MV-4-11 (cell line): ENCODE measurements at regions not wholly inside any gene's neighbourhood (a gene's known extent, or its start where the extent isn't known, plus 50 kb on each side); places are given as distances from the start of the nearest gene placed in this dataset.
"Not testable (repeated sequence)": the region's sequence is repeated elsewhere in the genome, so short reads cannot be mapped to it uniquely, and the experiment has no call there.

Source experiments
- DNase-seq: peaks from one replicate; lab custom pipeline; 2025; lab: John Stamatoyannopoulos, UW

- DNase-seq: no peak
Observed at GRCh38 chr15:24733659-24734058, 58.1 kb downstream of the NPAP1 start.

GRCh38 chr15:24734396-24734795 lies 58.8 kb downstream of the NPAP1 start:
- no peak for DNase-seq

- no peak for DNase-seq
Observed at GRCh38 chr15:24745290-24745689, 69.7 kb downstream of the NPAP1 start.

DNA sequence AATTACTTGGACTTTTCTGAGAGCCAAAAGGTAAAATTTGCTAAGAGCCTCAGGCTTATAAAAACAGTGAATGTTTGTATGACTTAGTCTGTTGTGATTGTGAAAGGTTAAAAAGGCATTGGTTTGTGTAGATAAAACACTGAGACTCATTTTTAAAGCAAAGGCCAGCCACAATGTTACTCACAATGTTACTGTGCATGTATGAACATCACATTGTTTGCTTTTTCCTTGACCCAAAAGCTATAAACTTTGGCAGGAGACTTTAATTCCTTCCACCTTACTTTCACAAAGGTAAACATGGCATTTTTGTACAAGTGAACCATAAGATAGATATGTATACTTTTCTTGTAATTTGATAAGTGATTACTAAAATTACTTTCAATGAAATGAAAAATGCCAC lies 70.5 kb downstream of the NPAP1 start:
- no peak for DNase-seq

DNA sequence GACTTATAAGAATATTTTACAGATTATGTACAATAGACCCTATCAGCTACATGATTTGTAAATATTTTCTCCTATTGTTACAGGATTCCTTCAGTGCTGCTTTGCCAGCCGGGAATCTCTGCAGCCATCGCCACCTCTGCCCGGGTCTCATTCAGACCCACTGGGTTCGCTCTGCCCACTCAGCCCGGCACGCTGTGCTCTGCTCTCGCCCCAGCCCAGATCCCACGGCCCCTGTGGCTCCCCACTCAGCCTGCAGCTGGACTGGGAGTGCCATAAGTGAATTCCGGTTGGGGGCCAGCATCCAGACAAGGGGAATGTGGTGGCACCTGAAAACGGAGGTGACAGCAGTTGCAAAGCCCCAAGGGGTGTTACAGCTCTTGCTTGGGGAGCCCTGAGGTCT lies 71.8 kb downstream of the NPAP1 start:
- DNase-seq: no peak

DNA sequence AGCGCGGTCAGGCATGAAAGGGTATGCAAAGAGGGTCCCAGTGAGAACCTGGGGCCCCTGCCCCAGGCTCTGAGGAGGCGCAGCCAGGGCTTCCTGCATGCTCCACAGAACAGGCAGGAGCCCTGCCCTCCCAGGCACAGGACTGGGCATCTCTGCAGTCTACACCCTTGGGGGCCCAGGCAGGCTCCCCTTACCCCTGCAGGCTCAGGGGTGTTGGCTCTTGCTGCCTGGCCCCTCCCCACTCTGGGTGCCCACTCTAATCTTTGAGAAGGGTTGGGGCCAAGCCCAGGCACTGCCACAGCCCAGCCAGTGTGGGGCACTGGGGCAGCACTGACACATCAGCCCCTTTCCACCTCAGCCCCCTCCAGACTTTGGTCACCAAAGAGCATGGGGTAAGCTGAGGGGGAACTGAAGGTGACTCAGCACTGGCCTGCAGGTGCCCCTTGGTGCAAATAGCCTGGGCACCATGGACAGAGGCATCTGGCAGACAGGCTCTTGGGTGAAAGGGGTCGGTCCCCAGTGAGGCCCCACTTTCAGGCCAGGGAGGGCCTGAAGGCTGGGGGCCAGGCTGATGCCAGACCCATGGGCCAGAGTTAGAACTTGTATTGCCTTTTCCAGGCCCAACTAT lies 73.4 kb downstream of the NPAP1 start:
- no peak for DNase-seq

GRCh38 chr15:24752354-24752753 lies 76.8 kb downstream of the NPAP1 start:
- no peak for DNase-seq

DNA sequence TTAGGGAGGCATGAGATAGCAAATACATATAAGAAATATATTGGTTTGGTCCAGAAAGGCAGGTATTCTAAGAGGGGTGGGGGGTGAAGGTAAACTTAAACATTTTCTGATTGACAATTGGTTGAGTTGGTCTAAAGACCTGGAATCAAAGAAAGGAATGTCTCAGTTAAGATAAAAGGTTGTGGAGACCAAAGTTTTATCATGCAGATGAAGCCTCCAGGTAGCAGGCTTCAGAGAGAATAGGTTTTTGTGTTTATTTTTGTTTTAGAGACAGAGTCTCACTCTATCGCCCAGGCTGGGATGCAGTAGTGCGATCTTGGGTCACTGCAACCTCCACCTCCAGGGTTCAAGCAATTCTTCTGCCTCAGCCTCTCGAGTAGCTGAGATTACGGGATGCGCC lies 80.5 kb downstream of the NPAP1 start:
- no peak for DNase-seq

DNA sequence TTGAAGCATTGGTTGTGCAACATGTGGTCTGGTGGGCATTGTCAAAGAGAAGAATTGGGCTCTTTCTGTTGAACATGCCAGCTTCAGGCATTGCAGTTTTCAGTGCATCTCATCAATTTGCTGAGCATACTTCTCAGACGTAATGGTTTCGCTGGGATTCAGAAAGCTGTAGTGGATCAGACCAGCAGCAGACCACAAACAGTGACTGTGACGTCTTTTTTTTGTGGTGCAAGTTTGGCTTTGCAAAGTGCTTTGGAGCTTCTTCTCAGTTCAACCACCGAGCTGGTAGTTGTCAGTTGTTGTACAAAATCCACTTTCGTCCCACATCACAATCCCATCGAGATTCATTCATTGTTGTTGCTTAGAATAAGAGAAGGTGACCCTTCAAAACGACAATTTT lies 84.5 kb downstream of the NPAP1 start:
- DNase-seq: no peak

GRCh38 chr15:24761704-24762302 lies 86.2 kb downstream of the NPAP1 start:
- peak; percentile 21 for DNase-seq

GRCh38 chr15:24763891-24764290 lies 88.3 kb downstream of the NPAP1 start:
- no peak for DNase-seq

- DNase-seq: no peak
Observed at GRCh38 chr15:24764375-24765171, 89.0 kb downstream of the NPAP1 start.

- DNase-seq: no peak
Observed at GRCh38 chr15:24766511-24767133, 91.0 kb downstream of the NPAP1 start.

- DNase-seq: no peak
Observed at GRCh38 chr15:24772266-24772665, 96.7 kb downstream of the NPAP1 start.

DNA sequence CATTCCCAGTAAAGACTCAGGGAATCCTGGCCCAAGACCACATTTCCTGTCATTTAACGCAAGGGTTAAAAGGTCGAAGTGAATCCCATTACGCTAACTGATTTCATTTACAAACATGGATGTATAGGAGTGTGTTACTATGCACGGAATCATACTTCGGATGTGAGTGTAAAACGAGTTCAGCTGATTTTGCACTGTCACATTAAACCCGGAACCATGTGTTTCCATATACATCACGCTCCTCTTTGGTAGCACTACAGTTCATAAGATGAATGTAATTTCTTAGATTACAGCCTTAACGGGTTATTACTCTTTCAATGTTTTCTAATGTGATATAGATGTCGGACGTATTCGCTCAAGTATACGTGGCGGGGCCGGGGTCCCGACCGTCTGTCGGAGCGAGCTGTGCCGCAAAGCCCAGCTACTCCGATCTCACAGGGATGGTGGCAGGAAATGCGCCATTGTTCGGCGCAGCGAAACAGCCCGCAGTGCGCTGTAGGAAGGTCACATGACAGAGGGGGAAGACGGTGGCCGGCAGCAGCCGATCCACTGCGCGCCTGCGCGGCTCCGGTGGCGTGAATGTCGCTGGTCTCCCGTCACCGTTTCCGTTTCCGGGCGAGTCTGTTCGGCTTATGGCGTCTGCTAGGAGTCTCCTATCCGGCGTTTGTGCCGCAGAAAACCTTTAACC lies 97.3 kb downstream of the NPAP1 start:
- peak; percentile 88 for DNase-seq

GRCh38 chr15:24777307-24777706 lies 101.7 kb downstream of the NPAP1 start:
- no peak for DNase-seq

GRCh38 chr15:24784506-24784905 lies 108.9 kb downstream of the NPAP1 start:
- no peak for DNase-seq

DNA sequence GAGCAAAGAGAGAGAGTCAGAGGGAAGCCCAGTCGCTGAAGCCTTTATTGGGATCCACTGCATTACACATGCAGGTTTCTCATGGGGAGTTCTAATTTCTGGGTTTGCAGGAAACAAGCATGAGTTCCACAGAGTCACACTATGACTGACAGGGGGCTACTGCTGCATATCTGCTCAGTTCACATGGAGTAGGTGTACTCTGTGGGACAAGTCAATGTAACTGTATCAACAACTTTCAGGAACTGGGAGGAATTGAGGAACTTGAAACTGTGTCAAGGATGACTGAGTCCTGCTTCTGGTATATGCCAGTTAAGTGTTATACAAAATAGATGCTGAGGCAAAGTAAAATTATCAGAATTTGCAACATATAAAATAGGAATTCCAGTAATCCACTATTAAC lies 110.8 kb downstream of the NPAP1 start:
- DNase-seq: peak; percentile 27

- DNase-seq: not testable (repeated sequence)
Observed at GRCh38 chr15:24802624-24803023, 127.0 kb downstream of the NPAP1 start.

DNA sequence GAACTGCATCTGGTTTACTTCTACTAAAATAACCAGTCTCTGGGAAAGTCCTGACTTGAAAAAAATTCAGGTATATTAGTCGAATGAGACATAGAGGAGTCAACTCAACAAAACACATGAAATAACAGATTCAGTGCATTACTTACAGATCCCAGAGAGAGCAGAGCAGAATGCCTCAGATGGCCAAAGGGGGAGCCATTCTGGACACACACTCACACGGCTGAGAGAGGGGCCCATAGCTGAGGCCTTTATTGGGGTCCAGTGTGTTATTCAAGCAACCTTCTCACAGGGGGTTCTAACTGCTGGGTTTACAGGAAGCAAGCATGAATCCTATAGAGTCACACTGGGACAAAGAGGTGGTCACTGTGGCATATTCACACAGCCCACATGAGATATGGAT lies 135.1 kb upstream of the SNRPN start:
- no peak for DNase-seq

DNA sequence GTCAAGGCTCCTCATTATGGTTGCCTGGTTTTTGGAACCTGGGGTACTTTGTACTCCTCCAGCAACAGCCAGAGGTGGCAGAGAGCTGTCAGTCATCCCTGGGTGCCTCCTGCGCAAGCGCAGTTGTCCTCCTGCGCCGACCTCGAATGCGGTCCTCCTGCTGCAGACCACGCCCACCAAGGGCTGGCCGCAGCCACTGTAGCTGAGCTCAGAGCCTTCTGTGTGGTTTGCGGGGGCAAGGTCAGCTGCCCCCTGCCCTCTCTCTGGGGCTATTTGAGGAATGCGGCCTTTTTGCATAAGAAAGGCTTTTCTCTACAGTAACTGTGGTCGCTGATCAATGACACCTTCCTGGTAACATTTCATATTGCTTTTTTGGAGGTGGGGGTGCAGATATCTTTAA lies 131.3 kb upstream of the SNRPN start:
- DNase-seq: no peak

DNA sequence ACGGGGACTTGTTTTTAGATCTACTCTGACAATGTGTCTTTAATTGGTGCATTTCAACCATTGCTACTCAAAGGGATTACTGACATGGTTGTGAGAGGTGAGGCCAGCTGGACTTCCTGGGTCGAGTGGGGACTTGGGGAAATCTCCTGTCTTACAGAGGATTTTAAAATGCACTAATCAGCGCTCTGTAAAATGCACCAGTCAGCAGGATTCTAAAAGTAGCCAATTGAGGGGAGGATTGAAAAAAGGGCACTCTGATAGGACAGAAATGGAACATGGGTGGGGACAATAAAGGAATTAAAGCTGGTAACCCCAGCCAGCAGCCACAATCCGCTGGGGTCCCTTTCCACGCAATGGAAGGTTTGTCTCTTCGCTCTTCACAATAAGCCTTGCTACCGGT lies 122.5 kb upstream of the SNRPN start:
- no peak for DNase-seq
